GM18505 (cell line): ENCODE measurements at regions not wholly inside any gene's neighbourhood (a gene's known extent, or its start where the extent isn't known, plus 50 kb on each side); places are given as distances from the start of the nearest gene placed in this dataset.

ENCODE experiments used
- ATAC-seq: cut with Tn5 transposase; IDR thresholded peaks from one replicate; pipeline ENCODE4 v1.9.1; 2021; ENCODE audit not compliant: unreplicated experiment
- POLR2A ChIP-seq: IDR thresholded peaks from 4 replicates; pipeline ENCODE4 v1.6.1; 2011; ENCODE audit warnings: borderline replicate concordance; ENCODE audit not compliant: insufficient read depth, insufficient read length; ENCODE audit errors: extremely low read depth

- ATAC-seq: no peak
- TF ChIP-seq POLR2A: no peak
These were observed 115.7 kb upstream of the GATB start for GRCh38 chr4:151876381-151876988.

- TF ChIP-seq POLR2A: no peak
- no peak for ATAC-seq
These were observed 113.5 kb upstream of the GATB start for GRCh38 chr4:151874328-151874727.

DNA sequence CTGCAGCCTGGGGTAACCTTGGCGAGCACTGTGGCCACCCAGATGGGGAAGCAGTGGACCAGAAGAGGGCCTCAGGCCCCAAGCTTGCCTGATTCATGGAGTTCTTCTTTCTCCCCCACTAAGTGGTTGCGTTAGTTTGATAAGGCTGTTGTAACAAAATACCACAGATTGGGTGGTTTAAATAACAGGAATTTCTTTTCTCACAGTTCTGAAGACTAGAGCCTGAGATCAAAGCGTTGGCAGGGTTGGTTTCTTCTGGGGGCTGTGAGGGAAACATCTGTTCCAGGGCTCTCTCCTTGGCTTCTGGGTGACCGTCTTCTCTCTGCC, 105.7 kb upstream of the GATB start:
- no peak for TF ChIP-seq POLR2A

DNA sequence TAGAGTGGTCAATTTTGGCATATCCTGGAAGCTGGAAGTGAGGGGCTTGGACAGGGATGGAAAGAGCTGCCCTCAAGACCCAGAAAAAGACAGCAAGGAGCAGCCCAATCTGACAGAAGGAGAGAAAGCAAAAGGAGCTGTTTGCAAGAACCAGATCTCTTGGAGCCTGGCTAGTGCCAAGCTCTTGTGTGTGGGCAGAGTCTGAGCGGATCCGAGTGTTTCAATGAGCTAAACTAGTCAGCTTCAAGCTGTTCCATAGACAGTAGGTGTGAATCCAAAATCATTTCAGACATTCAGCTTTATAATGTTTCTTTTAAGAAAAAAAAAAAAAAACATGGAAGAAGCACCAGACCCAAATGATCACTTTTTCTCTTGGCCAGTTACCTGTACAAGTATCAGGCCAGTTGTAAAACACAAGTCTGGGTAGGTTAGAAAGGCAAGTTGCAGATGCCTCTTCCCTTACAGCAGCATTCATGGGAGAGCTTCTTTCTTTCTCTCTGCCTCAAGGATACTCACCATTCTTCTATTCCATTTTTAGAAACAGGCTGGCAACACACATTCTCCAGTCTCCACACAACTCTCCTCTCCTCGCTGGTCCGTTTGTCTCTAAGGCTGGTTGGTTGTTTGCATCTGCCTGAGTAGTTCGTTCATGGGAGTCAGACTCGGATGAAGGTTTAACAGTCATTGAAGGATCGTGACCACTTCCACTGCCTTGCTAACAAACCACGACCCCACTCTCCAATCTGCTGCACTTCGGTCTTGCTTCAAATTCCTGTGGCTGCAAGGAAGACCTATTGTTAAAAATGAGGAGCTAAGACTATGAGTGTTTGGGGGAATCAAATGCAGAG, 105.2 kb upstream of the GATB start:
- no peak for ATAC-seq
- no peak for TF ChIP-seq POLR2A

More for the DNA sequence above, 105.7 kb upstream of the GATB start:
- ATAC-seq: no peak

GRCh38 chr4:151865312-151865711, 104.5 kb upstream of the GATB start:
- no peak for TF ChIP-seq POLR2A
- no peak for ATAC-seq

GRCh38 chr4:151864068-151864467, 103.3 kb upstream of the GATB start:
- no peak for ATAC-seq
- TF ChIP-seq POLR2A: no peak

GRCh38 chr4:151862766-151863165, 102.0 kb upstream of the GATB start:
- TF ChIP-seq POLR2A: no peak
- ATAC-seq: no peak

DNA sequence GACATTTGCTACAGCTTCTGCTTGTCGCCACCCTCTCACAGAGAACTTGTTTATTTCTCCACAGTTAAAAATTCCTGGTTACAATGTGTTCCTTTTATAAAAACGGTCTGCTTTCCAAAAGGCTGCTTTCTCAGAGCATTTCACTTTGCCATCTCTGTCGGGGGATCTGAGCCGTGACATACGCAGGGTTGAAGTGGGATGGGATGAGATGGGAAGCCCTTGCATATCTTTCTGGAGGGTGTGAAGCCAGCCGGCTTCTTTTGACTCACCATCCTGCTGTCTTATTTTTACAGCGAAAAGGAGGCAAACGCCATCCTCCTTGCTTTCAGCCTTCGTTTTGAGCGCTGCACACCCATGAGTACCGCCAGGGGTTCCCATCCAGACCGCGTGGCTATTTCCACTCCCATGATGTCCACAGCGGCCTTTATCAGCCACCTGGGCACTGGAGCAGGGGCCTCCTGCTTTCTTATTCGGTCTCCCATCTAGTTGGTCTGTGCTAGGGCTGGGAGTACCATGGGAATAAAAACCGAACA, 99.8 kb upstream of the GATB start:
- ATAC-seq: no peak
- no peak for TF ChIP-seq POLR2A

GRCh38 chr4:151859641-151860040, 98.8 kb upstream of the GATB start:
- ATAC-seq: no peak
- no peak for TF ChIP-seq POLR2A

GRCh38 chr4:151858356-151858755, 97.5 kb upstream of the GATB start:
- no peak for TF ChIP-seq POLR2A
- ATAC-seq: no peak

- no peak for ATAC-seq
- no peak for TF ChIP-seq POLR2A
These were observed 96.6 kb upstream of the GATB start for GRCh38 chr4:151857368-151857767.

- TF ChIP-seq POLR2A: no peak
- no peak for ATAC-seq
These were observed 94.9 kb upstream of the GATB start for GRCh38 chr4:151855747-151856146.

DNA sequence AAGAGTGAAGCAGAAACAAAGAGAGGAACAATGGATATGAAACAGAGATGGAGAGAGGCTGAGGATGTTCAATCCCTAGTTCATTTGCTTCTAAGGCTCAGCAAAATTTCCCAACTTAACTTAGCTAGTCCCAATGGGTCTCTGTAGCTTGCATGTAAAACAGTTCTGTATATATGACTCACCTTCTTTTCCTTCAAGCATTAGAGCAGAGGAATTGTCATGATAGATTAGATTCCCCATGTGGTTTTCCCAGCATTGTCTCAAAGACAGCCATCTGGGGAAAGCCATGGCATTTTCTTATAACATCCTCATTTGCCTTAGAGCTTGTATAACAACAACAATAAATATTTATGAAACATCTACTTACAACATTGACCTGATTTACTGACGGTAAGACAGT, 93.9 kb upstream of the GATB start:
- TF ChIP-seq POLR2A: no peak

DNA sequence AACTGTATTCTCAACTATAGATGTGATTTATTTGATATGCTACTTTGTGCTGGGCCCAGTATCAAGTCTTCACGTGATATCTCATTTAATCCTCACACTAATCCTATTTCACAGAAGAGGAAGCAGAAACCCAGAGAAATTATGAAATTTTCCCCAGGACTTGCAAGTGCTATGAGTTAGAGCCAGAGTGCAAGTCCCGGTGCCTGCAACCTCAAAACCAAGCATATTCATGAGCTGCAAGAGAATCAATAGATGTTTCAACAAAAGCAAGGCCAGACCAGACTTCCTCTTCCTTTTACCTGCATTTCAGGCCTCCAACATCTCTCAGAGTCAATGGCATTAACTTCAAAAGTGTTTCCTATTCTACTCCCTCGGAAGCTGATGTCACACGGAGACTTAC, 92.2 kb upstream of the GATB start:
- TF ChIP-seq POLR2A: no peak
- ATAC-seq: no peak

More for the DNA sequence above, 93.9 kb upstream of the GATB start:
- no peak for ATAC-seq
